ENCODE measurements at regions not wholly inside any gene's neighbourhood (a gene's known extent, or its start where the extent isn't known, plus 50 kb on each side); places are given as distances from the start of the nearest gene placed in this dataset.

GRCh38 chr5:17763301-17763700 is 129.0 kb downstream of the TAF11L14 start:
- CTCF ChIA-PET, result no interaction called here
- TF ChIP-seq ZNF157 (tag by site-specific recombination; IDR thresholded peaks at IDR 0.05) (no peak), ZNF785 (tag by site-specific recombination; IDR thresholded peaks at IDR 0.05) (no peak), ZNF623 (tag by site-specific recombination; IDR thresholded peaks at IDR 0.05) (no peak), ZNF645 (tag by site-specific recombination; IDR thresholded peaks at IDR 0.05) (no peak), ZNF362 (tag by site-specific recombination; IDR thresholded peaks at IDR 0.05) (no peak), BCL6B (tag by site-specific recombination; IDR thresholded peaks at IDR 0.05) (no peak), ZNF514 (tag by site-specific recombination; IDR thresholded peaks at IDR 0.05) (no peak), HOXD13 (CRISPR knock-in tag; IDR thresholded peaks at IDR 0.05; ENCODE audit: borderline replicate concordance) (no peak), ZNF280C (tag by site-specific recombination; IDR thresholded peaks at IDR 0.05) (no peak), ZNF280D (tag by site-specific recombination; IDR thresholded peaks at IDR 0.05) (no peak), ZNF555 (tag by site-specific recombination; conservative IDR thresholded peaks at IDR 0.05) (no peak), ZNF223 (tag by site-specific recombination; IDR thresholded peaks at IDR 0.05) (no peak), ZBTB7A (tag by site-specific recombination; IDR thresholded peaks at IDR 0.05; ENCODE audit: low read depth) (no peak), ZNF132 (tag by site-specific recombination; IDR thresholded peaks at IDR 0.05; ENCODE audit: borderline replicate concordance) (no peak), ZFHX2 (tag by site-specific recombination; conservative IDR thresholded peaks at IDR 0.05) (no peak), ZNF221 (tag by site-specific recombination; IDR thresholded peaks at IDR 0.05; ENCODE audit: borderline replicate concordance) (no peak), ZNF549 (tag by site-specific recombination; IDR thresholded peaks at IDR 0.05) (no peak), KLF7 (tag by site-specific recombination; IDR thresholded peaks at IDR 0.05; ENCODE audit: borderline replicate concordance) (no peak), ZNF2 (tag by site-specific recombination; IDR thresholded peaks at IDR 0.05) (no peak)
- Histone ChIP-seq H3K27ac (ENCODE audit: extremely low read depth, low read depth, low read length) (no peak overlapping the region), H3K4me3 (ENCODE audit: low read depth, low read length) (no peak overlapping the region), H3K36me3 (ENCODE audit: control insufficient read depth in 2 of 2, insufficient read depth in 1 of 2, low read length in 2 of 2) (no peaks in the 10 kb centered on the region), H3K9me3 (ENCODE audit: control insufficient read depth, insufficient read depth, low read depth, low read length) (no peaks in the 10 kb centered on the region), H3K4me1 (ENCODE audit: control insufficient read depth, insufficient read depth, low read length) (no peaks in the 10 kb centered on the region)
- POLR2A ChIA-PET, result no interaction called here

Data from HEK293 (cell line).